DOHH2 (cell line): ENCODE measurements at regions not wholly inside any gene's neighbourhood (a gene's known extent, or its start where the extent isn't known, plus 50 kb on each side); places are given as distances from the start of the nearest gene placed in this dataset.

Experiments used
- CTCF ChIP-seq: fragments of 200-600 bp; sonication (generic); IDR thresholded peaks from one replicate; pipeline ENCODE4 v1.5.1; 2014; ENCODE audit warnings: antibody characterized with exemption, mild to moderate bottlenecking, low read depth, low read length; ENCODE audit not compliant: poor library complexity, severe bottlenecking
- EZH2phosphoT487 ChIP-seq: fragments of 200-600 bp; sonication (generic); IDR thresholded peaks from 2 replicates; pipeline ENCODE4 v1.6.1; 2017; ENCODE audit warnings: borderline replicate concordance, mild to moderate bottlenecking, antibody characterized with exemption, low read length, moderate library complexity, mixed read lengths

- TF ChIP-seq CTCF (no peak), EZH2phosphoT487 (no peak)
These were observed 207.7 kb upstream of the PTCHD4 start for GRCh38 chr6:48318670-48319069.
